Right lobe of liver (tissue), 6 donors: ENCODE measurements at regions not wholly inside any gene's neighbourhood (a gene's known extent, or its start where the extent isn't known, plus 50 kb on each side); places are given as distances from the start of the nearest gene placed in this dataset.

ENCODE experiments used
- ATAC-seq, 4 donors: fragments of 200-7000 bp; cut with Tn5 transposase; one replicate each; pipeline ENCODE4 v1.9.1; 2020; ENCODE audit warnings: mild to moderate bottlenecking in 4 of 4, moderate library complexity in 4 of 4
- DNase-seq, 3 donors: peaks; one replicate each; pipeline ENCODE4 v3.0.0-alpha.2; 2020
- H3K27ac ChIP-seq, 3 donors: fragments of 200-600 bp; one replicate each; pipeline ENCODE4 v1.8.0; 2022
- H3K27me3 ChIP-seq, 2 donors: fragments of 200-600 bp; one replicate each; pipeline ENCODE4 v1.8.0; 2022
- H3K36me3 ChIP-seq, 4 donors: fragments of 200-600 bp; sonication (generic) in 1 of 4; one replicate each; pipeline versions ENCODE4 v1.5.1 to v1.8.0; 2017 to 2022; ENCODE audit warnings: control low read depth in 1 of 4
- H3K4me1 ChIP-seq, 4 donors: fragments of 200-600 bp; sonication (generic) in 1 of 4; one replicate each; pipeline versions ENCODE4 v1.5.1 to v1.8.0; 2017 to 2022; ENCODE audit warnings: control low read depth in 1 of 4
- H3K4me3 ChIP-seq, 3 donors: fragments of 200-600 bp; one replicate each; pipeline ENCODE4 v1.8.0; 2022
- H3K9me3 ChIP-seq, 4 donors: fragments of 200-600 bp; sonication (generic) in 1 of 4; one replicate each; pipeline versions ENCODE4 v1.5.1 to v1.8.0; 2017 to 2022; ENCODE audit warnings: control low read depth in 1 of 4
- POLR2A ChIP-seq: fragments of 450-650 bp; IDR thresholded peaks from one replicate; pipeline ENCODE4 v1.6.1; 2017; ENCODE audit warnings: antibody characterized with exemption, mild to moderate bottlenecking
- WGBS: methylation state at CpG from one replicate; pipeline ENCODE4 v1.1.6; 2018; ENCODE audit warnings: low coverage, low lambda C conversion rate; ENCODE audit not compliant: insufficient coverage; ENCODE audit errors: missing lambda C conversion rate; 5-methylcytosine and 5-hydroxymethylcytosine counted together
- intact Hi-C, 2 donors: fragments of 100-400 bp; cut with DNase I; formaldehyde crosslinking; loops; one replicate each; pipeline versions ENCODE4 v1.11.2 to v1.14.1; 2022
- TF ChIP-seq, protein P1 (sequence below), 4 donors: fragments of 200-600 bp in 3 of 4; fragments of 450-650 bp in 1 of 4; IDR thresholded peaks; one replicate each; pipeline versions ENCODE4 v1.5.1 to v1.8.0; 2016 to 2022; ENCODE audit warnings: antibody characterized with exemption in 4 of 4, mild to moderate bottlenecking in 2 of 4
- donor health status: DM: no; HTN: yes; CAD: no.
- donor health status: DM: no; HTN: no; CAD: no.
- donor health status: DM: no; HTN: no; CAD: no.
- donor health status: DM: no; HTN: yes; CAD: no.
- donor health status: DM: no; HTN: yes; CAD: no.

DNA sequence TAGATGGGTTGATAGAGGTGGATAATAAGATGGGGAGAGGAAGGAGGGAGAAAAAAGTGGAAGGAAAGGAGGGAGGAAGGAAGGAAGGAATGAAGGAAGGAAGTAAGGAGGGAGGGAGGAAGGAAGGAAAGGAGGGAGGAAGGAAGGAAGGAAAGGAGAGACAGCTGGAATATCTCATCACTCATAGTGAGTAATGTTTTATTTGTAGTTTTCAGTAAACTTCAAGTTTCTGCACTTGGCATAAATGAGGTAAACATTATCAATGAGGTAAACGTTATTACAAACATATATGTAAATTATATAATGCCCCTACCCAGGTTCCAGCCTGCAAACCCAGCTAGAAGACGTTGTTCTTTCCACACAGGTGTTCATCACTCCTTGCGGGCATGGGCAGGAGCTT lies 89.8 kb upstream of the XYLT1 start:
- H3K4me1 ChIP-seq, result no peaks in the 10 kb centered on the region
- intact Hi-C loops, result no loop called here
- H3K27ac ChIP-seq, result no peak overlapping the region
- DNase-seq, result no peak
- 23% methylated on average over 2 of the region's 3 CpGs for WGBS
- no peaks in the 10 kb centered on the region for H3K36me3 ChIP-seq
- no peak overlapping the region for H3K4me3 ChIP-seq
- no peaks in the 10 kb centered on the region for H3K27me3 ChIP-seq
- TF ChIP-seq, protein P1, sequence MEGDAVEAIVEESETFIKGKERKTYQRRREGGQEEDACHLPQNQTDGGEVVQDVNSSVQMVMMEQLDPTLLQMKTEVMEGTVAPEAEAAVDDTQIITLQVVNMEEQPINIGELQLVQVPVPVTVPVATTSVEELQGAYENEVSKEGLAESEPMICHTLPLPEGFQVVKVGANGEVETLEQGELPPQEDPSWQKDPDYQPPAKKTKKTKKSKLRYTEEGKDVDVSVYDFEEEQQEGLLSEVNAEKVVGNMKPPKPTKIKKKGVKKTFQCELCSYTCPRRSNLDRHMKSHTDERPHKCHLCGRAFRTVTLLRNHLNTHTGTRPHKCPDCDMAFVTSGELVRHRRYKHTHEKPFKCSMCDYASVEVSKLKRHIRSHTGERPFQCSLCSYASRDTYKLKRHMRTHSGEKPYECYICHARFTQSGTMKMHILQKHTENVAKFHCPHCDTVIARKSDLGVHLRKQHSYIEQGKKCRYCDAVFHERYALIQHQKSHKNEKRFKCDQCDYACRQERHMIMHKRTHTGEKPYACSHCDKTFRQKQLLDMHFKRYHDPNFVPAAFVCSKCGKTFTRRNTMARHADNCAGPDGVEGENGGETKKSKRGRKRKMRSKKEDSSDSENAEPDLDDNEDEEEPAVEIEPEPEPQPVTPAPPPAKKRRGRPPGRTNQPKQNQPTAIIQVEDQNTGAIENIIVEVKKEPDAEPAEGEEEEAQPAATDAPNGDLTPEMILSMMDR (IDR thresholded peaks at IDR 0.05), result no peak
- H3K9me3 ChIP-seq, result no peaks in the 10 kb centered on the region
- ATAC-seq, result no peak

DNA sequence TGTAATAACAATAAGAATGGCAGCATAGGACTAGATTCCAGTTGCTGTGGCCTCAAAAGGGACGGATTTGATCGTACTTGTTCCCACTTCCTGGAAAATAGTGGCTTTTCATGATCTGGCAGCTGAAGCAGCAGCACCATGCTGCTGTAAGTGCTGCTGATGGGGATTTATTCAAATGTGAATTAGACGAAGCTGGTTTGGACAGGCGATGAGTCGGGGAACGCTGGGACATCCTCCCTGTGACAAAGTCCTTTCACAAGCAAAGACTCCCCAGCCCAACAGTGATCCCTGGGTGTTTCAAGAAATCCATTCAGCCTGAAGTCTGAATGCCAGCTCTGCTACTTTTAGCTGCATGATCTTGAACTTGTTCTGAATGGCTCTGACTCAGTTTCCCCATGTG lies 88.6 kb upstream of the XYLT1 start:
- Histone ChIP-seq H3K27me3 (no peaks in the 10 kb centered on the region), H3K4me3 (no peak overlapping the region), H3K36me3 (no peaks in the 10 kb centered on the region), H3K4me1 (no peaks in the 10 kb centered on the region), H3K9me3 (no peaks in the 10 kb centered on the region), H3K27ac (no peak overlapping the region)
- ATAC-seq (no peak), DNase-seq (no peak)
- 38% methylated on average over 3 of the region's 6 CpGs for WGBS
- TF ChIP-seq, protein P1 (IDR thresholded peaks at IDR 0.05), result no peak
- TF ChIP-seq POLR2A, result no peak
- intact Hi-C loops, result no loop called here

DNA sequence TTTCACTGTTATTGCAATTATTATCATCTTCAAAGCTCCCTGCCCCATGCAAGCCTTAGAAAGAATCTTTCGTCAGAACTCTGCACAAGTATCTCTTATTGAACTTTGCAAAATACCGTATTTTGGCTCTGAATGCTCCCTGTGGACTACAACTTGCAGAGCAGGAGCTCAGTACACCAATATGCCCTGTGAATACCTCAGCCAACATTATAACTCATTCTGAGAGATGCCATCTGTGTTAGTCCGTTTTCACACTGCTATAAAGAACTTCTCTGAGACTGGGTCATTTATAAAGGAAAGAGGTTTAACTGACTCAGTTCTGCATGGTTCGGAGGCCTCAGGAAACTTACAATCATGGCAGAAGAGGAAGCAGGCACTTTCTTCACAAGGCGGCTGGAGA lies 87.2 kb upstream of the XYLT1 start:
- WGBS, result 37% methylated on average over 5 of the region's 5 CpGs
- TF ChIP-seq, protein P1 (IDR thresholded peaks at IDR 0.05), result no peak
- no peak for TF ChIP-seq POLR2A

DNA sequence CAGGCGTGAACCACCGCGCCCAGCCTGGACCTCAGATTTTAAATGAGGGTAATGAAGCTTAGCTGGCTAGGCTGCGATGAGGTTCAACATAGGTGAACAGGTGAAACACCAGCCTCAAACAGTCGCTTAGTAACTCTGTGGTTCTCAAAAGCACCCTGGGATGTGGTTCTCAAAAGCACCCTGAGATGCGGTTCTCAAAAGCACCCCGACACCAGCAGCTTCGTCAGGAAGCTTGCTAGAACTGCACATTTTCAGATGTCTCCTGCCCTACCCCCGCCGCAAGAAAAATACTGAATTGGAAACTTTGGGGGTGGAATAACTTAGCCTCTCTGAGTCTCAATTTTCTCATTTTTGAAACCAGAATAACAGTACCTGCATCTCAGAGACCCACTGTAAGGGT lies 86.7 kb upstream of the XYLT1 start:
- Histone ChIP-seq H3K9me3 (no peaks in the 10 kb centered on the region), H3K36me3 (no peaks in the 10 kb centered on the region), H3K27ac (no peak overlapping the region), H3K27me3 (no peaks in the 10 kb centered on the region), H3K4me1 (no peaks in the 10 kb centered on the region), H3K4me3 (no peak overlapping the region)
- no peak for ATAC-seq
- intact Hi-C loops, result no loop called here
- 57% methylated on average over 4 of the region's 10 CpGs for WGBS
- TF ChIP-seq, protein P1 (IDR thresholded peaks at IDR 0.05), result no peak
- no peak for TF ChIP-seq POLR2A
- DNase-seq, result no peak

More for the DNA sequence above, 87.2 kb upstream of the XYLT1 start:
- Histone ChIP-seq H3K4me3 (no peak overlapping the region), H3K27ac (no peak overlapping the region), H3K4me1 (no peaks in the 10 kb centered on the region), H3K36me3 (no peaks in the 10 kb centered on the region), H3K9me3 (no peaks in the 10 kb centered on the region), H3K27me3 (no peaks in the 10 kb centered on the region)
- no peak for DNase-seq
- intact Hi-C loops, result no loop called here
- no peak for ATAC-seq
